HUES6 (cell line): ENCODE measurements at regions not wholly inside any gene's neighbourhood (a gene's known extent, or its start where the extent isn't known, plus 50 kb on each side); places are given as distances from the start of the nearest gene placed in this dataset.

Source experiments
- H3K27ac ChIP-seq: 2 replicates; pipeline ENCODE4 v1.7.0; 2013; ENCODE audit warnings: low read depth, mild to moderate bottlenecking, low read length, inconsistent platforms
- H3K27me3 ChIP-seq: 2 replicates; pipeline ENCODE4 v1.6.1; 2013; ENCODE audit warnings: low read length; ENCODE audit not compliant: control insufficient read depth, insufficient read depth
- H3K36me3 ChIP-seq: 2 replicates; pipeline ENCODE4 v1.6.1; 2013; ENCODE audit warnings: low read length; ENCODE audit not compliant: control insufficient read depth, insufficient read depth
- H3K4me1 ChIP-seq: 2 replicates; pipeline ENCODE4 v1.6.1; 2013; ENCODE audit warnings: low read length; ENCODE audit not compliant: control insufficient read depth, insufficient read depth
- H3K4me3 ChIP-seq: 2 replicates; pipeline ENCODE4 v1.5.1; 2013; ENCODE audit warnings: low read depth, low read length
- H3K9ac ChIP-seq: one replicate; pipeline ENCODE4 v1.6.1; 2013; ENCODE audit warnings: mild to moderate bottlenecking, low read length
- H3K9me3 ChIP-seq: 2 replicates; pipeline ENCODE4 v1.6.1; 2013; ENCODE audit warnings: low read depth, low read length; ENCODE audit not compliant: control insufficient read depth, insufficient read depth

- Histone ChIP-seq H3K9ac (no peak overlapping the region), H3K27me3 (no peaks in the 10 kb centered on the region), H3K4me1 (no peaks in the 10 kb centered on the region), H3K36me3 (no peaks in the 10 kb centered on the region), H3K9me3 (peaks cover 9% of the 10 kb centered on the region), H3K4me3 (no peak overlapping the region), H3K27ac (no peak overlapping the region)
Measured at GRCh38 chr6:120736740-120737139, 597.5 kb downstream of the TBC1D32 start.

DNA sequence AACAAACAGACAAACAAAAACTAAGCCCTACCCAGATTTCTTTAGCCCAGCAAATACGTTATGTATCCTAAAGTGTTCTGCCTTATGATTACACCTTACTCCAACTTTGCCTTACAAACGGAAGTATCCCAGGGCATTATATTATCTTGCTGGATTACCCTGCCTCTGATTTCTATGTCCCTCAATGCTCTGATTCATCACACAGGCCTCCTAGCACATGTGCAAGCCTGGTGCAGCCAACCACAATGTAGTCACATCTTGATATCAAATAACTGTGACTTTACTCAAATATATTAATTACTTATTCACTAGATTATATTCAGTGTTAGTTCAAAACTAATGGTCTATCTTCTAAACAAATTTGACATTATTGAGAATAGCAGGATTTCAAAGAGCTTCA lies 598.6 kb downstream of the TBC1D32 start:
- Histone ChIP-seq H3K9me3 (peaks cover 12% of the 10 kb centered on the region), H3K27ac (no peak overlapping the region), H3K4me3 (no peak overlapping the region), H3K36me3 (no peaks in the 10 kb centered on the region), H3K4me1 (no peaks in the 10 kb centered on the region), H3K27me3 (no peaks in the 10 kb centered on the region), H3K9ac (no peak overlapping the region)

DNA sequence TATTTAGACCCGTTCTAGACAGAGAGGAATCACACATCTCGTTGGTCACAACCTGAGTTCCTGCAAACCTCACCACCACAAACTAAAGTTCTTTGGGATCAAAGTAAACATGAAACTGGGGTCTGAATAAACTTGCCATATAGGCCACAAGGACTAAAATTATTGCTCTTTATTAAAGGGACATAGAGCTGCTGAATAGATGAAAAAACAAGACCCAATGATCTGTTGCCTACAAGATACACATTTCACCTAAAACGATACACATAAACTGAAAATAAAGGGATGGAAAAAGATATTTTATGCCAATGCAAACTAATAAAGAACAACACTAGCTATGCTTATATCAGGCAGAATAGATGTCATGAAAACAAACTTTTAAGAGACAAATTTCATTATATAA lies 623.0 kb downstream of the TBC1D32 start:
- no peak overlapping the region for H3K4me3 ChIP-seq
- H3K27ac ChIP-seq = no peak overlapping the region
- no peaks in the 10 kb centered on the region for H3K27me3 ChIP-seq
- H3K36me3 ChIP-seq = no peaks in the 10 kb centered on the region
- H3K4me1 ChIP-seq = no peaks in the 10 kb centered on the region
- H3K9ac ChIP-seq = no peak overlapping the region
- H3K9me3 ChIP-seq = peaks cover 4% of the 10 kb centered on the region

DNA sequence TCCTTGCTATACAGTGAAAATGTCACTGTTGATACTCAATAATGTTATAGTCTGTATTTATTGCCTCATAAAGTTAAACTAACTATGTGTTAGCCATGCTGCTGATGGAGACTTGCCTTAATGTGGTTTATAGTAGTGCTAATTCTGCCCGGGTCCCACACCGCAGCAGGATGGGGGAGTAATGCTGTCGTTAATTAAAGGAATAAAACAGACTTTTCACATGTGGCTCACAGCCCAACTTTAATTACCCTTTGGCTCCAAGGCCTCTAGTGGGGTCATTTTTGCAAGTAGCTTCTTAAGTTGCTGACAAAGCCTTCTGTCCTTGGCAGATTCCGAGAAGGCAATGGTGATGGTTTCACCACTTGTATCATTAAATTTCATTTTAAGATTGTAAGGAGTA lies 634.3 kb downstream of the TBC1D32 start:
- Histone ChIP-seq H3K4me1 (no peaks in the 10 kb centered on the region), H3K4me3 (no peak overlapping the region), H3K27ac (no peak overlapping the region), H3K36me3 (no peaks in the 10 kb centered on the region), H3K9me3 (no peaks in the 10 kb centered on the region), H3K9ac (no peak overlapping the region), H3K27me3 (no peaks in the 10 kb centered on the region)

- Histone ChIP-seq H3K27ac (no peak overlapping the region), H3K36me3 (no peaks in the 10 kb centered on the region), H3K27me3 (no peaks in the 10 kb centered on the region), H3K9ac (no peak overlapping the region), H3K4me3 (no peak overlapping the region), H3K9me3 (no peaks in the 10 kb centered on the region), H3K4me1 (no peaks in the 10 kb centered on the region)
Measured at GRCh38 chr6:120686492-120686891, 647.8 kb downstream of the TBC1D32 start.

DNA sequence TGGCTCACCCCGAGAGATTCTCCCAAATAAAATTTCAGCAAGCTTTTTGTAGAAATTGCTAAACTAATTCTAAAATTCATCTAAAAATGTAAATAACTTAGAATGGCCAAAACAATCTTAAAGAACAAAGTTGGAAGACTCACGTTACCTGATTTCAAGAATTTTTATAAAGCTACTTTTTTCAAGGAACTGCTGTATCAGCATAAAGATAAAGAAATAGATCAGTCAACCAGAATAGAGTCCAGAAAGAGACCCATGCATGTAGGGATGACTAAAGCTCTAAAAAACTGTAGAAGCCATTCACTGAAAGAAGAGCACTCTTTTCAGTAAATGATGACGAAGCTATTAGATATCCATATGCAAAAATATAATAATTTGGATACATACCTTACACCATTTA lies 652.1 kb downstream of the TBC1D32 start:
- no peak overlapping the region for H3K4me3 ChIP-seq
- no peaks in the 10 kb centered on the region for H3K9me3 ChIP-seq
- no peak overlapping the region for H3K27ac ChIP-seq
- H3K4me1 ChIP-seq = no peaks in the 10 kb centered on the region
- no peak overlapping the region for H3K9ac ChIP-seq
- H3K27me3 ChIP-seq = no peaks in the 10 kb centered on the region
- H3K36me3 ChIP-seq = no peaks in the 10 kb centered on the region

GRCh38 chr6:120681204-120681603 lies 653.1 kb downstream of the TBC1D32 start:
- H3K36me3 ChIP-seq = no peaks in the 10 kb centered on the region
- no peak overlapping the region for H3K27ac ChIP-seq
- H3K27me3 ChIP-seq = no peaks in the 10 kb centered on the region
- H3K9me3 ChIP-seq = no peaks in the 10 kb centered on the region
- no peak overlapping the region for H3K9ac ChIP-seq
- no peaks in the 10 kb centered on the region for H3K4me1 ChIP-seq
- H3K4me3 ChIP-seq = no peak overlapping the region

DNA sequence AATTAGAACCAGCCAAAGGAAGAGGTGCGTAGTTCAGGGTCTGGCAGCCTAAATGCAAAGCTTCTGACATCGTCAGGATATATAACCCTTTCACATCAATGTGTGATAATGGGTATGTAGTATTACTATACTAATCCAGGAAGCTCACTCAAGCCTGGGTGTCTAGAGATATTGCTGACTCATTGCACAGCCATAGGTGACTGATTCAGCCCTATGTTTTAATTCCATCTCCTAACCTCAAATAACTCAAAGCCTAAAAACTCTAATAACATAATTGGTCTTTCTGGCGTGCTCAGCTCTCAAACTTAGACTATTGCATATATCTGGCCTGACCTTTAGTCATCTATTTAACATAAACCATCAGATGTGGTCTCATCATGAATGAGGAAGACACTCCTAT lies 658.4 kb downstream of the TBC1D32 start:
- no peaks in the 10 kb centered on the region for H3K36me3 ChIP-seq
- no peaks in the 10 kb centered on the region for H3K9me3 ChIP-seq
- no peaks in the 10 kb centered on the region for H3K27me3 ChIP-seq
- H3K9ac ChIP-seq = no peak overlapping the region
- no peaks in the 10 kb centered on the region for H3K4me1 ChIP-seq
- H3K27ac ChIP-seq = no peak overlapping the region
- H3K4me3 ChIP-seq = no peak overlapping the region

- H3K4me1 ChIP-seq = no peaks in the 10 kb centered on the region
- H3K36me3 ChIP-seq = no peaks in the 10 kb centered on the region
- no peaks in the 10 kb centered on the region for H3K9me3 ChIP-seq
- no peak overlapping the region for H3K27ac ChIP-seq
- H3K27me3 ChIP-seq = no peaks in the 10 kb centered on the region
- H3K9ac ChIP-seq = no peak overlapping the region
- no peak overlapping the region for H3K4me3 ChIP-seq
Measured at GRCh38 chr6:120671519-120671918, 662.8 kb downstream of the TBC1D32 start.

DNA sequence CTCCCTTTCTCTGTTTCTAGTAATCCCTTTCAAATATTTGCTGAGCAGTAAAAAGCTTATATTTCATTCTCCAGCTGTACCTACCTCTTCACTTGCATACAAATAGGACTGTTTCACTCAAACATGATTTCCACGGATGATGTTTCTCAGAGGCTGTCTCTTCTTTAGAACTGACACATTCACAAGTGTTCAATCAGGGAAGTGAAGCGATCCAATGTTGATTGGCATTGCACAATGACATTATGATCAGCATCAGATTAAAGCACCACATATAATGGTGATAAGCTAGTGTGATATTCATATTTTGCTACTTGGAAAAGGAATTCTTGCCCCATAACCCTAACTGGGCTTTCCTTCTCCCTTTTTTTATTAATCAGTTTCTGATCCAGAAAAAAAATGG lies 681.8 kb downstream of the TBC1D32 start:
- no peaks in the 10 kb centered on the region for H3K27me3 ChIP-seq
- H3K4me1 ChIP-seq = no peaks in the 10 kb centered on the region
- no peak overlapping the region for H3K9ac ChIP-seq
- H3K36me3 ChIP-seq = no peaks in the 10 kb centered on the region
- H3K9me3 ChIP-seq = peaks cover 2% of the 10 kb centered on the region; the same call in 1 of the 2 replicates
- H3K4me3 ChIP-seq = no peak overlapping the region
- H3K27ac ChIP-seq = no peak overlapping the region

DNA sequence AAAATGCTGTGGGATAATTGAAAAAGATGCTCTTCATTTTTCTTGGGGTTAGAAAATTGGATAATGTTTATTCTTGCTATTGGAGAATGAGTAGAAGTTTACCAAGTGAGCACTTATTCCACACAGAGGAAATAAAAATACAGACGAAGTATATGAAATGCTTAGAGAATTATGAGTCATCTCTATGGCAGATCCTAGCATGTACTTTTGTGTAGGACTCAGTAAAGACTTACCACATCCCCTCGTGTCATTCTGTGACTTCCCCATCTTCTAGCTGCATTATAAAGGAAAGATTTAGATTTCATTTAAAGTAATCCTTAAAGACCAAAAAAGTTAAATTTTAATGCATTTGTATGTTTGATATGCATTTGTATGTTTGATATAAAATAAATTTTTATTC lies 685.6 kb downstream of the TBC1D32 start:
- Histone ChIP-seq H3K4me3 (no peak overlapping the region), H3K9me3 (no peaks in the 10 kb centered on the region), H3K27ac (no peak overlapping the region), H3K9ac (no peak overlapping the region), H3K4me1 (no peaks in the 10 kb centered on the region), H3K27me3 (no peaks in the 10 kb centered on the region), H3K36me3 (no peaks in the 10 kb centered on the region)

GRCh38 chr6:120646101-120646500 lies 688.2 kb downstream of the TBC1D32 start:
- Histone ChIP-seq H3K9me3 (no peaks in the 10 kb centered on the region), H3K4me1 (no peaks in the 10 kb centered on the region), H3K27me3 (no peaks in the 10 kb centered on the region), H3K36me3 (no peaks in the 10 kb centered on the region), H3K4me3 (no peak overlapping the region), H3K9ac (no peak overlapping the region), H3K27ac (no peak overlapping the region)
